ENCODE measurements at regions not wholly inside any gene's neighbourhood (a gene's known extent, or its start where the extent isn't known, plus 50 kb on each side); places are given as distances from the start of the nearest gene placed in this dataset.

DNA sequence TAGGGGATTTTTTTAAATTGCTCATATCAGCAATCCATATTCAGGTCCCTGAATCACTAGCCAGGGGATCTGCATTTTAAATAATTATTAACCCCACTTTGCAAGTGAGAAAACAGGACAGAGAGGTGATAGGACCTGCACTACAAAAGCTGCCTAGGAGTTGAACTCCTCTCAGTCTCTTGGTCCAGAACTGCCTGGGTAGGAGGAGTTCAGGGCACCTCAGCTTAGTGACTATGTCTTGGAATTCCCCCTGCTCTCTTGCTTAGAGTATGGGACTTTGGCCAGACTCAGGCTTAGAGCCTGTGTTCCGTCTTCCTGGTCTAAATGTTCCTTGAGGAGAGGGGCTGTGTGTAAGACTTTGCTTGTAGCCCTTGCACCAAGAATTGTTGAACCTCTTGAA lies 68.2 kb upstream of the WSCD2 start:
- TF ChIP-seq, protein P1, sequence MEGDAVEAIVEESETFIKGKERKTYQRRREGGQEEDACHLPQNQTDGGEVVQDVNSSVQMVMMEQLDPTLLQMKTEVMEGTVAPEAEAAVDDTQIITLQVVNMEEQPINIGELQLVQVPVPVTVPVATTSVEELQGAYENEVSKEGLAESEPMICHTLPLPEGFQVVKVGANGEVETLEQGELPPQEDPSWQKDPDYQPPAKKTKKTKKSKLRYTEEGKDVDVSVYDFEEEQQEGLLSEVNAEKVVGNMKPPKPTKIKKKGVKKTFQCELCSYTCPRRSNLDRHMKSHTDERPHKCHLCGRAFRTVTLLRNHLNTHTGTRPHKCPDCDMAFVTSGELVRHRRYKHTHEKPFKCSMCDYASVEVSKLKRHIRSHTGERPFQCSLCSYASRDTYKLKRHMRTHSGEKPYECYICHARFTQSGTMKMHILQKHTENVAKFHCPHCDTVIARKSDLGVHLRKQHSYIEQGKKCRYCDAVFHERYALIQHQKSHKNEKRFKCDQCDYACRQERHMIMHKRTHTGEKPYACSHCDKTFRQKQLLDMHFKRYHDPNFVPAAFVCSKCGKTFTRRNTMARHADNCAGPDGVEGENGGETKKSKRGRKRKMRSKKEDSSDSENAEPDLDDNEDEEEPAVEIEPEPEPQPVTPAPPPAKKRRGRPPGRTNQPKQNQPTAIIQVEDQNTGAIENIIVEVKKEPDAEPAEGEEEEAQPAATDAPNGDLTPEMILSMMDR (IDR thresholded peaks at IDR 0.05): no peak
- TF ChIP-seq POLR2A (IDR thresholded peaks at IDR 0.05): no peak

All from lower leg skin (tissue), 3 donors.